Calu3 (cell line): ENCODE measurements at regions not wholly inside any gene's neighbourhood (a gene's known extent, or its start where the extent isn't known, plus 50 kb on each side); places are given as distances from the start of the nearest gene placed in this dataset.

Source experiments
- BruUV-seq: library from RNA; stranded (reverse); fragments of 400-500 nt; replicated peaks from 2 replicates; lab custom pipeline; 2021; lab: Mats Ljungman, UMichigan
- CTCF ChIA-PET: fragments of 300-600 bp; sonication (Branson Sonifier 250); formaldehyde crosslinking; loops from one replicate; lab custom pipeline; 2022; ENCODE audit warnings: antibody characterized with exemption; lab: Charles Lee
- DNase-seq: peaks from one replicate; pipeline ENCODE4 v3.0.0; 2022
- H3K27ac Mint-ChIP-seq: one replicate; pipeline ENCODE4 v1.8.0; 2022; ENCODE audit warnings: mixed read lengths; ENCODE audit not compliant: unreplicated experiment
- H3K27me3 Mint-ChIP-seq: one replicate; pipeline ENCODE4 v1.8.0; 2022; ENCODE audit warnings: mixed read lengths; ENCODE audit not compliant: unreplicated experiment
- H3K36me3 Mint-ChIP-seq: one replicate; pipeline ENCODE4 v1.8.0; 2022; ENCODE audit warnings: mild to moderate bottlenecking, moderate library complexity, mixed read lengths; ENCODE audit not compliant: insufficient read depth, unreplicated experiment
- H3K4me1 Mint-ChIP-seq: one replicate; pipeline ENCODE4 v1.8.0; 2022; ENCODE audit warnings: mild to moderate bottlenecking, low read depth, mixed read lengths; ENCODE audit not compliant: unreplicated experiment
- H3K4me3 Mint-ChIP-seq: one replicate; pipeline ENCODE4 v1.8.0; 2022; ENCODE audit warnings: mild to moderate bottlenecking, low read depth, moderate library complexity, mixed read lengths; ENCODE audit not compliant: unreplicated experiment
- H3K9me3 Mint-ChIP-seq: one replicate; pipeline ENCODE4 v1.8.0; 2022; ENCODE audit warnings: low read depth, mixed read lengths; ENCODE audit not compliant: unreplicated experiment
- intact Hi-C: fragments of 100-400 bp; cut with micrococcal nuclease; formaldehyde crosslinking; loops from one replicate; pipeline ENCODE4 v1.10.0; 2022; ENCODE audit not compliant: unreplicated experiment
- TF ChIP-seq, protein P1 (sequence below): fragments of 200-600 bp; IDR thresholded peaks from one replicate; pipeline ENCODE4 v1.8.0; 2022; ENCODE audit warnings: antibody characterized with exemption; ENCODE audit not compliant: unreplicated experiment

DNA sequence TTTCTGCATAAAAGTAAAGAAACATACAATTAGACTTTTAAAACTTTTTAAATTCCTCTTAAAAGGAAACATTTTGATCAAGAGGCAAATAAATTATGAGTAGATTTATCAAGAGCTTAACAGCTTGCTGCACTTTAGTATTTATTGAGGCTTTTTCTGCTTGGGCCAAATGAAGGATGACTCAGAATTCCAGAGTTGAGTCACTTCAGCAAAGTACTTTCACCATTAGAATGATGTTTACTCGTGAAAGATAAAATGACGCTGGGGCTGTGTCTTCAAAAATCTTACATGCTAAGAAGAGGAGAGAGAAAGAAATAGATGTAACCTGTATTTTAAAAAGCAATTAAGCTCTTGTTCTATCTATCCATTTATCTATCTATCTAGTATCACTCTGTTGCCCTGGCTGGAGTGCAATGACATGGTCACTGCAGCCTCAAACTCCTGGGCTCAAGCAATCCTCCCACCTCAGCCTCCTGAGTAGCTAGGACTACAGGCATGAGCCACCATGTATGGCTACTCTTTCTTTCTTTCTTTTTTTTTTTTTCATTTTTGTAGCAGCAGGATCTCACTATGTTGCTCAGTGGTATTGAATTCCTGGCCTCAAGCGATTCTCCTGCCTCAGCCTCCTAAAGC lies 75.3 kb upstream of the RIOK3 start:
- intact Hi-C loops = loop anchor here (2.0 to 10.0 kb wide), 4 partner anchors 95 to 303 kb away; partner anchors contain the start of gene CABLES1
- Mint-ChIP-seq H3K4me1 (peaks cover 33% of the 10 kb centered on the region), H3K27me3 (no peaks in the 10 kb centered on the region), H3K4me3 (no peak overlapping the region), H3K27ac (peak overlapping the region; percentile 25), H3K36me3 (peaks cover 1% of the 10 kb centered on the region), H3K9me3 (no peaks in the 10 kb centered on the region)
- no peak for DNase-seq
- no TSS peak for BruUV-seq
- TF ChIP-seq, protein P1, sequence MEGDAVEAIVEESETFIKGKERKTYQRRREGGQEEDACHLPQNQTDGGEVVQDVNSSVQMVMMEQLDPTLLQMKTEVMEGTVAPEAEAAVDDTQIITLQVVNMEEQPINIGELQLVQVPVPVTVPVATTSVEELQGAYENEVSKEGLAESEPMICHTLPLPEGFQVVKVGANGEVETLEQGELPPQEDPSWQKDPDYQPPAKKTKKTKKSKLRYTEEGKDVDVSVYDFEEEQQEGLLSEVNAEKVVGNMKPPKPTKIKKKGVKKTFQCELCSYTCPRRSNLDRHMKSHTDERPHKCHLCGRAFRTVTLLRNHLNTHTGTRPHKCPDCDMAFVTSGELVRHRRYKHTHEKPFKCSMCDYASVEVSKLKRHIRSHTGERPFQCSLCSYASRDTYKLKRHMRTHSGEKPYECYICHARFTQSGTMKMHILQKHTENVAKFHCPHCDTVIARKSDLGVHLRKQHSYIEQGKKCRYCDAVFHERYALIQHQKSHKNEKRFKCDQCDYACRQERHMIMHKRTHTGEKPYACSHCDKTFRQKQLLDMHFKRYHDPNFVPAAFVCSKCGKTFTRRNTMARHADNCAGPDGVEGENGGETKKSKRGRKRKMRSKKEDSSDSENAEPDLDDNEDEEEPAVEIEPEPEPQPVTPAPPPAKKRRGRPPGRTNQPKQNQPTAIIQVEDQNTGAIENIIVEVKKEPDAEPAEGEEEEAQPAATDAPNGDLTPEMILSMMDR = no peak
- CTCF ChIA-PET = interaction anchor here (0.8 to 2.5 kb wide), 6 partner anchors 28 to 246 kb away, joined by 3 to 16 read pairs (median 4); no protein-coding TSS in a partner anchor

DNA sequence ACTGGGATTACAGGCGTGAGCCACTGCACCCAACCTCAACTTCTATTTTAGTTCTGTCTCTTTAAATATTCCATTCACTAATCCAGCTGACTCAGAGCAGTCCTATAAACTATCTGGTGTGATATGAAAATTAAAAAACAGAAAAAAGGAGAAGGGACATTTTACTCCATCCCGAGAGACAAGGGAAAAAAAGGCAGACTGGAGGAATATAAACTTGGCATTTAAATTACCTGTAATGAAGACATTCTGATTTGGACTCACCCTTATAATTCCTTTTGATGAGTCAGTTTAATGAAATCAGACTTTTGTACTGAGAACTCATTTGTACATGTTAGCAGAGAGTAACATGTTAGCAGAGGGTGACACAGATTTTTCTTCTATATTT lies 74.8 kb upstream of the RIOK3 start:
- TF ChIP-seq, protein P1 = no peak
- Mint-ChIP-seq H3K27ac (peak overlapping the region; percentile 25), H3K36me3 (peaks cover 5% of the 10 kb centered on the region), H3K4me3 (no peak overlapping the region), H3K9me3 (no peaks in the 10 kb centered on the region), H3K4me1 (peaks cover 33% of the 10 kb centered on the region), H3K27me3 (no peaks in the 10 kb centered on the region)
- intact Hi-C loops = loop anchor here (2.0 to 10.0 kb wide), 4 partner anchors 96 to 303 kb away; partner anchors contain the start of gene CABLES1
- no peak for DNase-seq
- CTCF ChIA-PET = interaction anchor here (0.6 to 2.5 kb wide), 11 partner anchors 33 to 1129 kb away, joined by 3 to 17 read pairs (median 4); no protein-coding TSS in a partner anchor
- no TSS peak for BruUV-seq

DNA sequence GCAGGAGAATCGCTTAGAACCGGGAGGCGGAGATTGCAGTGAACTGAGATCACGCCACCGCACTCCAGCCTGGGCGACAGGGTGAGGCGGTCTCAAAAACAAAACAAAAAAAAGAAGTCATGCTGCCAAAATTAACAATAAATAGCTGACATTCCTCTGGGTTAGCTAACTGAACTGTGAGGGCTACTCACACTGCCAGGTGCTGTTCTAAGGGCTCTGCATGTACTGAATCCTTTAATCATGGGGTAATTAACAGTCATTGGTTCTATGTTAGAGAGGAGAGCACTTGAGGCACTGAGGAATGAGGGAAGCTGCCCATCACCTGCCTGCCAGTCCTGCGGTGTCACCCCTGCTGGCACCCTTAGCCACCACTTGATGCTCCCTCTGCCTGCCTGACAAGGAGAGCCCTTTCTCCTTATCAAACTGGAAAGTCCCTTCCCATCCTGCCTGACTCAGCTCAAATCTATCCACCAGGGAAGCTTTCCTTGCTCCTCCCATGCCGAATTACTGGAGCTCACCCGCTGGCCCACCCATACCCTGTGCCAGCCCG lies 73.0 kb upstream of the RIOK3 start:
- peaks cover 5% of the 10 kb centered on the region for H3K36me3 Mint-ChIP-seq
- no TSS peak for BruUV-seq
- CTCF ChIA-PET = interaction anchor here (0.7 to 2.0 kb wide), 9 partner anchors 26 to 581 kb away, joined by 3 to 10 read pairs (median 3); no protein-coding TSS in a partner anchor
- intact Hi-C loops = no loop called here
- peak overlapping the region; percentile 44 for H3K27ac Mint-ChIP-seq
- peak; percentile 56 for DNase-seq
- TF ChIP-seq, protein P1 = no peak
- H3K9me3 Mint-ChIP-seq = no peaks in the 10 kb centered on the region
- H3K4me3 Mint-ChIP-seq = no peak overlapping the region
- no peaks in the 10 kb centered on the region for H3K27me3 Mint-ChIP-seq
- H3K4me1 Mint-ChIP-seq = peaks cover 35% of the 10 kb centered on the region

DNA sequence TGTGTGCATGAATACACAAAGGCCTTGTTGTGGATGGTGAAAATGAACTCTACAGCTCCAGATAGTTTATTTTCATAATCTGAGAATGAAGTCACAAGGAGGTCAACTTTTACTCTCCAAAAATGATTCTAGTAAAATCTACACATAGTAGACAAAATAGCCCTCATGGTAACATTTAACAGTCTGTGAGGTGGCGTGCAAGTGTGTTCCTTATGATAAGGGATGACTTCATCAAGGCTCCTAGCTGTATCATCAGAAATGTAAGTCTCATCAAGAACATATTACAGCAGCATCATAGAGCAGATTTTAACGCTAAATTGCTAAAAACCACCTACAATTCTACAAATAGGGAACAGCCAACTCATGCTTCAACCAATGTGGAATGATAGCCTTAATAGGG lies 72.3 kb upstream of the RIOK3 start:
- CTCF ChIA-PET = interaction anchor here (0.5 to 1.1 kb wide), 7 partner anchors 26 to 582 kb away, joined by 3 to 6 read pairs (median 3); no protein-coding TSS in a partner anchor
- Mint-ChIP-seq H3K27ac (no peak overlapping the region), H3K36me3 (peaks cover 5% of the 10 kb centered on the region), H3K4me1 (peaks cover 43% of the 10 kb centered on the region), H3K27me3 (no peaks in the 10 kb centered on the region), H3K9me3 (no peaks in the 10 kb centered on the region), H3K4me3 (no peak overlapping the region)
- intact Hi-C loops = no loop called here
- no peak for DNase-seq
- BruUV-seq = no TSS peak
- TF ChIP-seq, protein P1 = no peak
